GM19351 (cell line): ENCODE measurements at regions not wholly inside any gene's neighbourhood (a gene's known extent, or its start where the extent isn't known, plus 50 kb on each side); places are given as distances from the start of the nearest gene placed in this dataset.
"Not testable (repeated sequence)": the region's sequence is repeated elsewhere in the genome, so short reads cannot be mapped to it uniquely, and the experiment has no call there.

Experiments
- ATAC-seq: cut with Tn5 transposase; IDR thresholded peaks from one replicate; pipeline ENCODE4 v1.9.1; 2021; ENCODE audit warnings: mild to moderate bottlenecking, moderate library complexity; ENCODE audit not compliant: unreplicated experiment

DNA sequence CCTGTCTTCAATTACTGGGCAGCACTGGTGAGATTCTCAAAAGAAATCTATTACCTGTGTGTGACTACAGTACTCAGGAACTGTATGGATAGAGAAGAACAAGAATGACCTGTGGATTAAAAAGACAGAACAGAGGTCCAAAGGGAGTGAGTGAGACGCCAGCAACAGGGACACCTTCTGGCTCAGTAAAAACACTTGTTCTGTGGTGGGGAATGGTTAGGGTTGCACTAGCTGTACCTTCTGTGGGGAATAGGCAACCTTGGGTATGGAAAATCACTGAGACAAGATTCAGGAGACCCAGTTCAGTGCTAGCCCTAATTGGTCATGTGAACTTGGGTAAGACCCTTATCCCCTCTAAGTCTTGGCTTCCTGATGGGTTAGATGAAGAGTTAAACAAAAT, 986.0 kb downstream of the TSN start:
- ATAC-seq: no peak

GRCh38 chr2:122743021-122743675, 987.7 kb downstream of the TSN start:
- no peak for ATAC-seq

DNA sequence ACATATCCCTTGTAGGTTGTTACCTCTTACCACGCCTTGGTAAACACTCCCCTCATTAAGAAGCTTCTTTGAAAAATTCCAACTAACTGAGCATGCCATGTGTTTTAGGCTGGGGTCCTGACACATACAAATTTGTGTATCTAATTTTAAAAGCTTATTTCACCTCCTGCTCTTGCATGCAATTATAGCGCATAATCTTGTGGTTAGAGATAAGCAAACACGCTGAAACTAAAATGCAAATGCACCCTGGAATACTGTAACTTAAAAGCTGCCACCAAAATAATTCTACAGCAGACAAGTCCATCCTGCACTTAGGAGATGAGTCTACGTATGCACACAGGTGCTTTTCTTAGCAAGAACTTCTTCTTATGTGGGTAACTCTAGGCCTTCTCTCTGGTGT, 990.2 kb downstream of the TSN start:
- ATAC-seq: no peak

DNA sequence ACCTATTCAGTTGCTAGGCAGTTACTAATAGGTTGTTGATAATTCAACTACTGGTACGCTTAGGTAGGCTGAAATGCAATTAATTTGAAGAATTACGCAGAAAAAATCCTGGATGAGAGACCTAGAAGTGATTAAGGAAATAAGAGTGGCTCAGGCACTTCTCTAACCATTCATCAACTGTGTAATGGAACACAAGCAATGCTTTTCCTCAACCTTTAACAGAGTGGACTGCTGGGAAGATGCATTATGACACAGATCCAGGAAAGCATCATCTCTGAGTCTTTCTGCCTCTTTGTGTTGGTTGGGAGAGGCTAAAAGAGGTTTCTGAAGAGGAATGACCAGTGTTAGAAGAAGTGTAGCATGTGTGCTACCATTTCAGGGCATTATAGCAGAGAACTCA, 992.2 kb downstream of the TSN start:
- no peak for ATAC-seq

GRCh38 chr2:122748552-122749011, 993.1 kb downstream of the TSN start:
- ATAC-seq: no peak

- no peak for ATAC-seq
Observed at GRCh38 chr2:122749405-122749804, 994.0 kb downstream of the TSN start.

DNA sequence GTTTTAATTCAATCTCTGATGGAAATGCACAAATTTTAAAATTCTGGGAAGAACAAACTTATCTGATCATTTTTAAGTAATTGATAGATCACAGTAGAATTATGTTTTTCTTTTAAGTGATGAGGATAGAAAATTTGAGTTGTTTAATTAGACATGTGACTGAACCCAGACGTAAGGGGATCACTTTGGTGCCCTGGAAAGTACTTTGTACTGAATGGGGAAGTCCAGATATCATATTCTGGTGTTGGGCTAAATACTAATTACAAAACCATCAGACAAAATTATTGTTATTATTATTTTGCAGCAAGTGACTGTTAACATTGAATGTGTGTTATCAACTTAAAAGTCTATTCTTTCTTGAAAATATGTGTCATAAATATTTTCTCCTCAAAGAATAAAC, 994.6 kb downstream of the TSN start:
- ATAC-seq: no peak

- no peak for ATAC-seq
Observed at GRCh38 chr2:122750808-122751207, 995.4 kb downstream of the TSN start.

GRCh38 chr2:122753336-122753735, 997.9 kb downstream of the TSN start:
- ATAC-seq: no peak

GRCh38 chr2:122754561-122754960, 999.1 kb downstream of the TSN start:
- no peak for ATAC-seq

GRCh38 chr2:122755281-122755780, 999.9 kb downstream of the TSN start:
- ATAC-seq: no peak

- ATAC-seq: no peak
Observed at GRCh38 chr2:122758967-122759366, 1003.5 kb downstream of the TSN start.

DNA sequence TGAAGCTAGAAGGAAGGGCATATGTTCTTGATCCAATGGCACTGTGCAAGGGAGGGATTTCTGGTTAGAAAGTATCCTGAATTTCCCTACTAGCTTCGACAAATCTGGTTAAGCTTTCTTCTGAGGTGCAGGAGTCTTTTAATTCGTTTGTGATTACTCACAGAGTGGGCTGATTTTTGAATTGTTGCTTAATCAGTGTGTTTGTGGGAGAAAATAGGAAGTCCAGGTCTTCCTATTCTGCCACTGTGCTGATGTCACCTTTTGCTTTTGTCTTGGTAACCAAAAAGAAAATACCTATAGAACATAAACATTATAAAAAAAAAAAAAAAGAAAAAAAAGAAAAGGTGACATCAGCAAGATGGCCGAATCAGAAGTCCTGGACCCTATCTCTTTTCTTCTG, 1008.6 kb downstream of the TSN start:
- no peak for ATAC-seq

- ATAC-seq: no peak
Observed at GRCh38 chr2:122780251-122780650, 1024.8 kb downstream of the TSN start.

GRCh38 chr2:122794100-122794499, 1038.6 kb downstream of the TSN start:
- ATAC-seq: no peak

DNA sequence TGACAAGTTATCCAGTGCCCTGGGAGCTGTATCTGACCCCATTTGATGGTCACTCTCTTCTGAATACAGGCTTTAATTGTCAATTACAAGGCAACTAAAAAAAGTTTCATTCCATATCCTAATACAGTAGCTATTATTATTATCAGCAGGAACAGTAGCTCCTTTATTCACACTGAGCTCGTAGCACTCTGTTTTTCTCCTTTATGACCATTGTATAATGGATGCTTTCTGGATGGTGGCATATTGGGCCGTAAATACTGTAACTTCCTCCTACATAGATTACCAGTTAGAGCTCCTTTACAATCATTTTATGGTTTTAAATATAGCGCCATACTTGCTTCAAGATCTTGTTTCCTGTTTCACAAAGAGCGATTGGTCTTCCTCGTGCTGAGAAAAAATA, 1040.3 kb downstream of the TSN start:
- no peak for ATAC-seq

DNA sequence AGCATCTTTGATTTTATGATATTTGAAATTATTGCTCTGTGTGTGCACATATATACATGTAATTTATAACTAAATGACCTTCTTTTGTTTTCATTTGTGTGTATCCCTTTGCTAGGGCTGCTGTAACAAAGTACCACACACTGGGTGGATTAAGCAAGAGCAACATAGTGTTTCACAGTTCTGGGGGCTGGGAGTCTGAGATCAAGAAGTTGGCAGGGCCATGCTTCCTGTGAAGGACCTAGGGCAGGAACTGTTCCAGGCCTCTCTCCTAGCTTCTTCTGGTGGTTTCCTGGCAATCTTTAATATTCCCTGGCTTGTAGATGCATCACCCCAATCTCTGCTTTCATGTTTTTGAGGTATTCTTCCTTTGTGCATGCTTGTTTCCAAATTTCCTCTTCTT, 1043.9 kb downstream of the TSN start:
- ATAC-seq: no peak

DNA sequence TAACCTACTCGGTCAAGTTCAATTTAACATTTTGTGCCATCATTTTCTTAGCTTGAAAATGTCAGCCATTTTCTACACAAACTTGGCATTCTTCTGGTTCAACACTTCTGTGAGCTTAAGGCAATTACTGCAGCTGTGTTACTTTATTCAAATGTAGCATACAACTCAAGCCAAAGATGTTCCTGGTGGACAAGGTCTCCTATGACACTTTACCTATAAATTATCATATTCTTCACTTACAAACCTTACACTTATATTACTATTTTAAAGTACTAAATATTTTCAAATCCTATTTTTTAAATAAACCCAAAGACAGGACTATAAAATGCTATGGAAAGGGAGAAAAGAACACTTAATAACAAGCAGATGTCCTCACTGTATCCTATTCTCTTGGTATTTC, 1045.3 kb downstream of the TSN start:
- ATAC-seq: no peak

- no peak for ATAC-seq
Observed at GRCh38 chr2:122804494-122804893, 1049.0 kb downstream of the TSN start.

DNA sequence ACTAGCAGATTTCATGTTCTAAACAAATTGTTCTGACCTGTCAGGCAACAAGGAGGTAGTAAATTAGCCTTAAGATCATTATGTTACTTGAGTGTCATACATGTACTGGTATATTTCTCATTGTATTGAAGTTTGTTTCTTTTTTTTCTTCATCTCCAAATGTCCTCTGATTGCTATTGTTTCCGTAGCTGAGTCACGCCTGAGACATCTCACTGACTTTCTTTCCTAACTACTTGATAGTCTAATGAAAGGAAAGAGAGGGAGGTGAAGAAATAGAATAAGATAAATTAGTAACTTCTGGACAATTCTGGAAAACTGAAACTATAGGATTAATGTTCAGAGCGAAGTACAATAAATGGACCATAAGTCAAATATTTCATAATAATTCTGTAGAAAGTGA, 1049.9 kb downstream of the TSN start:
- ATAC-seq: no peak

DNA sequence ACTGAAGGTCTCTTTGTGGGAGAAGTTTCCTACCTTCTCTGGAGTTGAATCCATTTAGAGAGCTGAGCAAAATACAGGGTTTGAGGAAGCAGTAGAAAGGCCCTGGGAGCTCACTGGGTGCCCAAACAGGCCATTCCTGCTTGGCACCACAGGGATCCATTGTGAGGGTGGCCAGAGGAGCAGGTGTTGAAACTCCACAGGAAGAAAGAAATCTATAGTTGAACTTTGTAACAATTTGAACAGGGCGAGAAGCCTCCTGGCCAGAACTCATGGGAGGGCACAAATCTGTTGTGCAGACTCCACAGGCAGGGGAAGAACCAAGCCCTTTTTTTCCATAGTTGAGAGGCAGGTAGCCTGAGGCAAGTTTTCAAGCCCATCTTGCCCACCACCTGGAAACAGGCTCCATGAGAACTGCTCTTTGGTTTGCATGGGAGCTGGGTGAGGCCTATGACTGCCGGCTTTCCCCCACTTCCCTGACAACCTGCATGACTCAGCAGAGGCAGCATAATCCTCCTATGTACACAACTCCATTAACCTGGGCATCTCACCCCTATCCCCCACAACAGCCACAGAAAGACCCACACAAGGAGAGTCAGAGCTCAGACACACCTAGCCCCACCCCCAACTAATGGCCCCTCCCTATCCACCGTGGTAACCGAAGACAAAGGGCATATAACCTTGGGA, 1053.0 kb downstream of the TSN start:
- no peak for ATAC-seq

DNA sequence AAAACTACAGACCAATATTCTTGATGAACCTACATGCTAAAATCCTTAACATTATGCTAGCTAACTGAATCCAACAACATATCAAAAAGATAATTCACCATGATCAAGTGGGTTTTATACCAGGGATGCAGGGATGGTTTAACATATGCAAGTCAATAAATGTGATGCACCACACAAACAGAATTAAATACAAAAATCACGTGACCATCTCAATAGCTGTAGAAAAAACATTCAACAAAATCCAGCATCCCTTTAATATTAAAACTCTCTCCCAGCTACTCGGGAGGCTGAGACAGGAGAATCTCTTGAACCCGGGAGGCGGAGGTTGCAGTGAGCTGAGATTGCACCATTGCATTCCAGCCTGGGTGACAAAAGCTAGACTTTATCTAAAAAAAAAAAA, 1056.8 kb downstream of the TSN start:
- ATAC-seq: not testable (repeated sequence)

DNA sequence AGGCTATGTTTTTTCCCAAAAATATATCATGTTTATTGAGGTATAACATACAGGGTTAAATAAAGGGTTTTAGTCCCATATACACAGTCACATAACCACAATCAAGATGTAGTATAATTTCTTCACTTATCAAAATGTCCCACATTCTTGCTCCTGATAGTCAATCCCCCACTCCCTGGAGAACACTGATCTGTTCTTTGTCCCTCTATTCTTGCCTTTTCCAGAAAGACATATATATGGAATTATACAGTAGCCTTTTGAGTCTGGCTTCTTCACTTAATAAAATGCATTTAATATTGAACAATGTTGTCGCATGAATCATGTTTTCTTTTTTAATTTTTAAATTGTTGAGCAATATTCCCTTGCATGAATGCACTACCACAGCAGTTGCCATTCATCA, 1059.7 kb downstream of the TSN start:
- ATAC-seq: no peak
